ENCODE measurements at regions not wholly inside any gene's neighbourhood (a gene's known extent, or its start where the extent isn't known, plus 50 kb on each side); places are given as distances from the start of the nearest gene placed in this dataset.

- TF ChIP-seq CTCF (conservative IDR thresholded peaks at IDR 0.05; ENCODE audit: low read depth, low read length) (no peak), CEBPB (IDR thresholded peaks at IDR 0.05; ENCODE audit: low read depth, low read length) (no peak), RAD21 (IDR thresholded peaks at IDR 0.05; ENCODE audit: low read length) (no peak), POLR2A (IDR thresholded peaks at IDR 0.05; ENCODE audit: low read depth, low read length) (no peak), RFX5 (IDR thresholded peaks at IDR 0.05; ENCODE audit: low read depth, low read length) (no peak), CHD1 (IDR thresholded peaks at IDR 0.05; ENCODE audit: low read depth, low read length) (no peak), MAFK (IDR thresholded peaks at IDR 0.05; ENCODE audit: low read depth, low read length) (no peak), SMC3 (IDR thresholded peaks at IDR 0.05; ENCODE audit: low read depth, low read length) (no peak), USF2 (IDR thresholded peaks at IDR 0.05; ENCODE audit: low read depth, low read length) (no peak), BHLHE40 (IDR thresholded peaks at IDR 0.05; ENCODE audit: low read depth, low read length) (no peak), RCOR1 (IDR thresholded peaks at IDR 0.05; ENCODE audit: insufficient replicate concordance, low read length) (no peak)
These were observed 56.4 kb upstream of the FSHB start for GRCh38 chr11:30174265-30175020.

Measured in IMR-90 (cell line).